Activated CD4-positive, alpha-beta memory T cell treated with anti-CD3 and anti-CD28 coated beads for 36 hours (primary cell): ENCODE measurements at regions not wholly inside any gene's neighbourhood (a gene's known extent, or its start where the extent isn't known, plus 50 kb on each side); places are given as distances from the start of the nearest gene placed in this dataset.
"Not testable (repeated sequence)": the region's sequence is repeated elsewhere in the genome, so short reads cannot be mapped to it uniquely, and the experiment has no call there.

Source experiments
- CTCF ChIA-PET: fragments of 350-600 bp; sonication (Branson Sonifier 250); formaldehyde crosslinking; loops from one replicate; lab custom pipeline; 2021; ENCODE audit warnings: antibody characterized with exemption, inconsistent platforms; lab: Charles Lee
- POLR2A ChIA-PET: fragments of 350-600 bp; sonication (Branson Sonifier 250); formaldehyde crosslinking; loops from one replicate; lab custom pipeline; 2021; ENCODE audit warnings: antibody characterized with exemption; lab: Charles Lee
- DNase-seq: peaks from one replicate; pipeline ENCODE4 v3.0.0-alpha.2; 2020
- H3K27ac Mint-ChIP-seq: one replicate; pipeline ENCODE4 v1.8.0; 2021; ENCODE audit warnings: mixed read lengths
- H3K27me3 Mint-ChIP-seq: one replicate; pipeline ENCODE4 v1.8.0; 2021; ENCODE audit warnings: mixed read lengths
- H3K36me3 Mint-ChIP-seq: one replicate; pipeline ENCODE4 v1.8.0; 2021; ENCODE audit warnings: mixed read lengths
- H3K4me1 Mint-ChIP-seq: one replicate; pipeline ENCODE4 v1.8.0; 2021; ENCODE audit warnings: low read depth, mixed read lengths
- H3K4me3 Mint-ChIP-seq: one replicate; pipeline ENCODE4 v1.8.0; 2021; ENCODE audit warnings: mild to moderate bottlenecking, mixed read lengths
- H3K9me3 Mint-ChIP-seq: one replicate; pipeline ENCODE4 v1.8.0; 2021; ENCODE audit warnings: mixed read lengths
- intact Hi-C: fragments of 100-400 bp; cut with micrococcal nuclease; formaldehyde crosslinking; loops from one replicate; pipeline ENCODE4 v1.15.1; 2023

DNA sequence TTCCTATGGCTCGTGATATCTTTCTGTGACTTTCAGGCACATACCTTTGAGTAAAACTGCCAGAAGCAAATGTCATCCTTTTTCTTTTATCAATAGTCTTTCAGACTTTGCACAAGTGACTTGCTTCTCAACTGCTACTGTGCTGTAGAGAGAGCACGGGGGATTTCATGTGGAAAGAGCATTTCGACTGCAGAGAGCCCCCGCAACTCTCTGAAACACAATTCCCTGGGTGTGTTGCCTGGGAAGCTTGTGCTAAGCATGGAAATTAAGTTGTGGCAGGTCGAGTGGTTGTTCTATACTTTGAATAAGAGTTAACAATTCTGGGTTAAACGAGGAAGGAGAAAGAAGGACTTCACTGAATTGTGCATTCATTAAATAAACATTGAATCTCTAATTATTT lies 659.1 kb downstream of the TDRD15 start:
- intact Hi-C loops, result no loop called here
- H3K4me3 Mint-ChIP-seq, result no peak overlapping the region
- no peaks in the 10 kb centered on the region for H3K27me3 Mint-ChIP-seq
- peaks cover 9% of the 10 kb centered on the region for H3K9me3 Mint-ChIP-seq
- ChIA-PET CTCF (no interaction called here), POLR2A (no interaction called here)
- H3K36me3 Mint-ChIP-seq, result no peaks in the 10 kb centered on the region
- DNase-seq, result no peak
- H3K27ac Mint-ChIP-seq, result no peak overlapping the region
- no peaks in the 10 kb centered on the region for H3K4me1 Mint-ChIP-seq

DNA sequence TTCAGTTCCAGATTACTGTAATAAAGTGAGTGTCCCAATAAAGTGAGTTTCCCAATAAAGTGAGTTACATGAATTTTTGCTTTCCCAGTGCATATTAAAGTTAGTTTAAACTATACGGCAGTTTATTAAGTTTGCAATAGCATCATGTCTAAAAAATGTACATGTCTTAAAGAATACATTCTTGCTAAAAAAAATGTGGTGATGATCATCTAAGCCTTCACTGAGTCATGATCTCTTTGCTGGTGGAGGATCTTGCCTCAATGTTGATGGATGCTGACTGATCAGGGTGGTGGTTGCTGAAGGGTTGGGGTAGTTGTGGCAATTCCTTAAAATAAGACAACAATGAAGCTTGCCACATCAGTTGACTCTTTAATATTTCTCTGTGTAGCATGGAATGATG lies 664.2 kb downstream of the TDRD15 start:
- intact Hi-C loops, result no loop called here
- POLR2A ChIA-PET, result no interaction called here
- Mint-ChIP-seq H3K27ac (no peak overlapping the region), H3K36me3 (no peaks in the 10 kb centered on the region), H3K27me3 (no peaks in the 10 kb centered on the region), H3K4me3 (no peak overlapping the region), H3K4me1 (no peaks in the 10 kb centered on the region), H3K9me3 (peaks cover 4% of the 10 kb centered on the region)
- CTCF ChIA-PET, result no interaction called here
- no peak for DNase-seq

DNA sequence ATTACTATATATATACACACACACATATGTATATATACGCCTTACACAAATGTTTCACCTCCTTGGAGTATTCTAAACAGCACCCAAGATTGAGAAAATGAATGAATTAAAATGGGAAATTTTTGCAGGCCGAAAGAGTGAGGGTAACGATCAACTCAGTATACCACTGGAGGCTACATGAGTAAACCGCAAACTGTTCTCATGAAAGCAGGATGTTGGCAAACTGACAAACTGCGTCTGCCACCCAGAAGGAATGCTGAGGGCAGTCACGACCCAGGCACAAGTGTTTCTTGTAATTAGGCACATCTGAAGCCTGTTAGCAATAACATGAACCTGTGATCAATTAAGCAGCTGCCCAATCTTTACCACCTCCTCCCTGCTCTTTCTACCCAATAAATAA lies 666.5 kb downstream of the TDRD15 start:
- H3K9me3 Mint-ChIP-seq, CTCF ChIA-PET, POLR2A ChIA-PET, intact Hi-C loops, H3K4me3 Mint-ChIP-seq, H3K27me3 Mint-ChIP-seq, H3K27ac Mint-ChIP-seq, DNase-seq, H3K36me3 Mint-ChIP-seq, H3K4me1 Mint-ChIP-seq: not testable (repeated sequence)

DNA sequence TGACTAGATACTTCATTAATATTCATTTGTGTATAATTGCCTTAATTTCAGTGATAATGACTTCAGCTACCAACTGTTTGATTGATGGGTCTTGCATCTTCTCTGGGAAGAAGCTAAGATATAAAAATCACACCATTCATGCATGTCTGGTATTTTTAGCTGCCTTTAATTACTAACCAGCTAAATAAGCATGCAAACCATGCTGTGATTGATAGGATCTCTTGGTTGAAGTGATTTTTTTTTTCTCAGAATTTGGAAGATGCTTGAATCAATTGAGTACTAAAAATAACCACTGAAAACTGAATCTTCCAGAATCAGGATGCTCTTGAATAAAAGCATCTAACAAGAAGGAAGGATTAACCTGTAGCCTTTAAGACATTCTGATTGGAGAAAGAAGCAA lies 668.8 kb downstream of the TDRD15 start:
- no peak overlapping the region for H3K27ac Mint-ChIP-seq
- POLR2A ChIA-PET, result no interaction called here
- H3K36me3 Mint-ChIP-seq, result no peaks in the 10 kb centered on the region
- CTCF ChIA-PET, result no interaction called here
- intact Hi-C loops, result no loop called here
- H3K4me3 Mint-ChIP-seq, result no peak overlapping the region
- DNase-seq, result no peak
- H3K4me1 Mint-ChIP-seq, result no peaks in the 10 kb centered on the region
- H3K27me3 Mint-ChIP-seq, result no peaks in the 10 kb centered on the region
- peaks cover 4% of the 10 kb centered on the region for H3K9me3 Mint-ChIP-seq

DNA sequence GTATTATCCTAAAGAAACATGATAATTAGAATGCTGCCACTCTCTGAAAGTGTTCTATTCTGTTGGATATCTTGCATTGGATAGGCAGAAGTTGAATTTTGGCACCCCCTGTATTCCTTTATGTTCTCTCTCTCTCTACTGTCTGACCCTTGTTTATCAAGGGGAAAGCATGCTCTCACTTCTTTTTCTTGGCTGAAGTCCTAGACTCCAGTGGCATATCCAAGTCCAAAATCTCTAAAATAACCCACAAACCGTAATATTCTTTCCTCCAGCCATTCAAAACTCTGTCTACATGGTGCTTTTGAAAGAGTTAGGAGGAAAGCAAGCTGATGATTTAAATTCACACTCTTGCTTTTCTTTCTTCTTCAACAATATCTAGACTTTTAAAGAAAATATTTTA lies 669.7 kb downstream of the TDRD15 start:
- H3K4me1 Mint-ChIP-seq, result no peaks in the 10 kb centered on the region
- no peak overlapping the region for H3K4me3 Mint-ChIP-seq
- intact Hi-C loops, result no loop called here
- ChIA-PET POLR2A (no interaction called here), CTCF (no interaction called here)
- H3K27ac Mint-ChIP-seq, result no peak overlapping the region
- no peaks in the 10 kb centered on the region for H3K27me3 Mint-ChIP-seq
- H3K9me3 Mint-ChIP-seq, result peaks cover 4% of the 10 kb centered on the region
- no peak for DNase-seq
- H3K36me3 Mint-ChIP-seq, result no peaks in the 10 kb centered on the region

DNA sequence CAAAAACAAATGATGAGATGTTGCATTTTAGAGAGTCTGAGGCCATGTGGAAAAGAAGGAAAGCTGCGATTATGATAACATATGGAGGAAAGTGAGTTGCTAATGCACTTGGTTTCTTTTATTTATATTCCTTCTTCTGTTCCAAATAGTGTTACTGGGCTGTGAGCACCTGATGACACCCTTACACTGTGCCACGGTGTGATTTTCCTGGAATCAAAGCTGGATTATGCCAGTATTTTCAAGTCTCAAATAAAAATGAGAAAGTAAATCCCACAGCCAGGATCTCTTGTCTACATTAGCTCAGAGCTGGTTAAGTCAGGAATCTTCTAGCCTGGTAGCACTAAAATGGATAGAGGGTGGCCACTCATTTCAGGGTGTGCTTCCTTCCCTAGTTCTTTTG lies 670.8 kb downstream of the TDRD15 start:
- CTCF ChIA-PET, result no interaction called here
- Mint-ChIP-seq H3K9me3 (peaks cover 4% of the 10 kb centered on the region), H3K4me1 (no peaks in the 10 kb centered on the region), H3K36me3 (no peaks in the 10 kb centered on the region), H3K4me3 (no peak overlapping the region), H3K27ac (no peak overlapping the region), H3K27me3 (no peaks in the 10 kb centered on the region)
- no peak for DNase-seq
- POLR2A ChIA-PET, result no interaction called here
- intact Hi-C loops, result no loop called here

DNA sequence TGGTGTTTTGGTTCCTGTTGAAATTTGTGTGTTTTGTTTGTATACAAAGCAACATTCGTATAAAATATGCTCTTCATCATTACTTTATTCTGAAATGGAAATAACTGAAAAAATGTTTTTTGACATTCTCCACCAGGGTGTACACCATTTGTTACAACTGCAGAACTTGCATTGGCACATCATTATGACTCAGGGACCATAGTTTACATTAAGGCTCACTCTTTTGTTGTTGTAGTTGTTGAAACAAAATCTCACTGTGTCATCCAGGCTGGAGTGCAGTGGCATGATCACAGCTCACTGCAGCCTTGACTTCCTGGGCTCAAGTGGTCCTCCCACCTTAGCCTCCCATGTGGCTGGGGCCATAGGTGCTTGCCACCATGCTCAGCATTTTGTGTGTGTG lies 676.6 kb downstream of the TDRD15 start:
- H3K36me3 Mint-ChIP-seq, result no peaks in the 10 kb centered on the region
- ChIA-PET POLR2A (no interaction called here), CTCF (no interaction called here)
- no peaks in the 10 kb centered on the region for H3K4me1 Mint-ChIP-seq
- no peak for DNase-seq
- H3K27ac Mint-ChIP-seq, result no peak overlapping the region
- H3K9me3 Mint-ChIP-seq, result no peaks in the 10 kb centered on the region
- intact Hi-C loops, result no loop called here
- no peak overlapping the region for H3K4me3 Mint-ChIP-seq
- H3K27me3 Mint-ChIP-seq, result no peaks in the 10 kb centered on the region

DNA sequence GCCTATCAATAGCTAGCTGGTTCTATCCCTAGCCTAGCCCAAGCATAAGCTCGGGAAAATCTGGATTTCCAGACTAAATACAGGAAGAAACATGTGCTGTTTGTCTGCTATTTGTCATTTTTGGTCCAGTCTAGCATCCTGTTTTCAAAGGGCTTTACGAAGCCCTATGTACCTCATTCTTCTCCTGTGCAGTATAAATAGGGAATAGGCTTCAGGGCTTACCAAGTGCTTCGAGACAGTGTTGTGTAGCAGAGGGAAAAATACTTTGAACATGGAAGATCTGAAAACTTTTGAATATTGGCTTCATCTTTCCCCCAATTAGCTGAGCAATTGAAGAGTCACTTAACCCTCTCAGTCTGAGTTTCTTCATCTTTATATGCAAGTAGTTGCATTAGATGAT lies 679.8 kb downstream of the TDRD15 start:
- POLR2A ChIA-PET, result no interaction called here

DNA sequence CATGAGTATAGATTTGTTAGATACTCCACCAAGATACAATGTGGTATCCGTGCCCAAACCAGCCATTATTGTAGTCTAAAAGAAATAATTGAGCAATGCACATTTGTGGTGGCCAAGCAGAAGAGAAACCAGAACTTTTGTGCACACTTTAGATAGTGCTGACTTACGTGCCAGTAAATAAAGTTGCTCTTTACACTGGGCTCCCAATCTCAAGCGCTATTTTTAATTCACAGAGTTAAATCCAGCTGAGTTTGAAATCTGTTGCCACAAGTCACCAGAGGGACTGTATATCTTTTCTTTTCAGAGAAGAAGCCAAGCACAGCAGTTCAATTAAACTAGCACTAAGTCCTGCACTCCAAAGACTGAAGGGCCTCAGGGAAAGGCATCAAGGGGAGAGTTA lies 680.4 kb downstream of the TDRD15 start:
- ChIA-PET POLR2A (no interaction called here), CTCF (no interaction called here)
- intact Hi-C loops, result no loop called here
- no peak overlapping the region for H3K4me3 Mint-ChIP-seq
- H3K27ac Mint-ChIP-seq, result no peak overlapping the region
- no peak for DNase-seq
- no peaks in the 10 kb centered on the region for H3K4me1 Mint-ChIP-seq
- no peaks in the 10 kb centered on the region for H3K27me3 Mint-ChIP-seq
- H3K9me3 Mint-ChIP-seq, result peaks cover 5% of the 10 kb centered on the region
- H3K36me3 Mint-ChIP-seq, result no peaks in the 10 kb centered on the region

More for the DNA sequence above, 679.8 kb downstream of the TDRD15 start:
- Mint-ChIP-seq H3K36me3 (no peaks in the 10 kb centered on the region), H3K27ac (no peak overlapping the region), H3K9me3 (peaks cover 5% of the 10 kb centered on the region), H3K27me3 (no peaks in the 10 kb centered on the region), H3K4me3 (no peak overlapping the region), H3K4me1 (no peaks in the 10 kb centered on the region)
- intact Hi-C loops, result no loop called here
- CTCF ChIA-PET, result no interaction called here
- DNase-seq, result no peak

DNA sequence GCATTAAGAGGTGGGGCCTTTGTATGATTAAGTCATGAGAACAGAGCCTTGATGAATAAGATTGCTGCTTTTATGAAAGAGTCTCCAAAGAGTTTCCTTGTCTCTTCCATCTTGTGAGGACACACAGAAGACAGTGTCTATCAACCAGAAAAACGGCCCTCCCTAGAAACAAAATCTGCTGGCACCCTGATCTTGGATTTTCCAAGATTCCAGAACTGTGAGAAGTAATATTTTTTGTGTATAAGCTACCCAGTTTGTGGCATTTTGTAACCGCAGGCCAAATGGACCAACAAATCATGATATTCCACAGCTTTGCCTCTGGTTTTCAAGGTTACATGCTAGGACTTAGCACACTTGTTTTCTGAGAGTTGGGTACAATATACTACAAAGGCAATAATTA lies 687.8 kb downstream of the TDRD15 start:
- ChIA-PET CTCF (no interaction called here), POLR2A (no interaction called here)
- Mint-ChIP-seq H3K36me3 (no peaks in the 10 kb centered on the region), H3K4me3 (no peak overlapping the region), H3K4me1 (no peaks in the 10 kb centered on the region), H3K27me3 (no peaks in the 10 kb centered on the region), H3K9me3 (peaks cover 7% of the 10 kb centered on the region), H3K27ac (no peak overlapping the region)
- no peak for DNase-seq
- intact Hi-C loops, result no loop called here

DNA sequence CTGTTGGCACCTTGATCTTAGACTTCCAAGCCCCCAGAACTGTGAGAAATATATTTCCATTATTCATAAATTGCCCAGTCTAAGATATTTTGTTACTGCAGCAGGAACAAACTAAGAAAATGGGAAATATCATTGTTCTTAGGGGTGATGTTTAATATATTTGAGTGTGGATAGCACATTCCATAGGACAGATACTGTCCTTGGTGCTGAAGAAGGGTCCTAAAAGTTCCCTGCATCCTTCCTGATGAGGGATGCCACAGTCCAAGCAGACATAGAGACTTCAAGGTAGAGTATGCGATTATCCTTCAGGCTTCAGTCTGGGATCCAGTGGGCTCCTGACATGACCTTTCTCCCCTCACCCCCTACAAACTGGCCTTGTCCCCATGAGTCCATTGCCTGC lies 689.0 kb downstream of the TDRD15 start:
- POLR2A ChIA-PET, result no interaction called here
- CTCF ChIA-PET, result no interaction called here
- no peak for DNase-seq
- Mint-ChIP-seq H3K36me3 (no peaks in the 10 kb centered on the region), H3K4me1 (no peaks in the 10 kb centered on the region), H3K27ac (no peak overlapping the region), H3K27me3 (no peaks in the 10 kb centered on the region), H3K4me3 (no peak overlapping the region), H3K9me3 (peaks cover 5% of the 10 kb centered on the region)
- intact Hi-C loops, result no loop called here

DNA sequence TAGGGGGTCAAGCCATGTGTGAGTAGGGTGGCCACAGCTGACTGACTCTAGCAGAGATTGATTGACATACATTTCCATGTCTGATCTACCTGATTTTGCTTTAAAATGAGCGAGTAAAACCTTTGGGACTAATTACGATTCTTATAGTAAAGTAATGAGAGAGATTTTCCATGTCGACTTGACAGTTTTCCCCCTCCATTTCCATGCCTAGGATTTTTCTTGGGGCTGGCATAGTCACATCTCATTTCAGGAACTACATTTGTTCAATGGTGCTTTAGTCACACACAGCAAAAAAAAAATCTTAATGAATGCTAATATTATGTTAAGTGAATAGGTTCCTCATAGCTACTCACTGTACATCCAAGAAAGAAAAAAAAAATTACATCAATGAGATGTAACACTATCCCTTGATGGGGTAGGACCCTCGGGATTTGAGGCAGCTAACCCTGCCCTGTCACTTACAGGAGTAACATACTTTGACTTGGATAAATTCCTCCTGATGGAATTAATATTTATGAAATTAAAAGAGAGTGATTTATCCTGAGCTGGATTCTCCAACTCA lies 690.9 kb downstream of the TDRD15 start:
- Mint-ChIP-seq H3K4me1 (no peaks in the 10 kb centered on the region), H3K4me3 (no peak overlapping the region), H3K27me3 (no peaks in the 10 kb centered on the region), H3K9me3 (peaks cover 11% of the 10 kb centered on the region), H3K36me3 (no peaks in the 10 kb centered on the region), H3K27ac (no peak overlapping the region)
- ChIA-PET POLR2A (no interaction called here), CTCF (no interaction called here)
- DNase-seq, result no peak
- intact Hi-C loops, result no loop called here

DNA sequence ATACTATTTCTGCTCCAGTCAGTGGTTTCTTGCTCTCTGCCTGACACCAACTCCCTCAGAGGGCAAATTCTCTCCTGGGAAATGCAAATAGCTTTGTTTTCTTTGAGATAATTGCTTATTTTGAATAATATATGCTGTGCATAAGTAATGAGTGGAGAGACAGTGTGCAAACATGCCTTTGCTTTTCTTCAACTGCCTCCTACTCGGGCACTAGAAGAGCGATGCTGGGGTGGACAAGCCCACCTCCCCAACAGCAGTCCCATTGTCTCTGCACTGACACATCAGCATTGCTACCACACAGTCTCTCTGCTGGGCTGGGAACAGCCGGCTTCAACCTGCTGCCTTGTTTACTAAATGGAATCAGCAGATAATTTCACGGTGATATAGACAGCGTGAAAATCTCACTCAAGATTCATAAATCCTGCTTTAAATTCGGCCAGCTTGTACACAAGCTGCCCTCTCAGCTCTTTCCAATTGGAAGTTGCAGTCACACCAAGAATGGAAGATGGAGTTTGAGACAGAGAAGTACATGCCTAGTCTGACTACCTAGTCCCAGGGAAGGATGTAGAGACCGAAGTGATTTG lies 694.5 kb downstream of the TDRD15 start:
- no peak overlapping the region for H3K4me3 Mint-ChIP-seq
- ChIA-PET POLR2A (no interaction called here), CTCF (no interaction called here)
- no peak overlapping the region for H3K27ac Mint-ChIP-seq
- no peaks in the 10 kb centered on the region for H3K36me3 Mint-ChIP-seq
- intact Hi-C loops, result no loop called here
- H3K9me3 Mint-ChIP-seq, result peaks cover 14% of the 10 kb centered on the region
- no peaks in the 10 kb centered on the region for H3K27me3 Mint-ChIP-seq
- H3K4me1 Mint-ChIP-seq, result no peaks in the 10 kb centered on the region
- no peak for DNase-seq
